HFFc6 (cell line): ENCODE measurements at regions not wholly inside any gene's neighbourhood (a gene's known extent, or its start where the extent isn't known, plus 50 kb on each side); places are given as distances from the start of the nearest gene placed in this dataset.

Experiments used
- DNase-seq: peaks from one replicate; pipeline ENCODE4 v3.0.0-alpha.2; 2018
- H3K27ac Mint-ChIP-seq: 2 replicates; pipeline ENCODE4 v1.8.0; 2020; ENCODE audit warnings: mild to moderate bottlenecking, mixed read lengths
- H3K27me3 Mint-ChIP-seq: 2 replicates; pipeline ENCODE4 v1.8.0; 2021; ENCODE audit warnings: mild to moderate bottlenecking, moderate library complexity, mixed read lengths; ENCODE audit not compliant: insufficient read depth
- H3K36me3 Mint-ChIP-seq: 2 replicates; pipeline ENCODE4 v1.8.0; 2021; ENCODE audit warnings: low read depth, mixed read lengths
- H3K4me1 Mint-ChIP-seq: 2 replicates; pipeline ENCODE4 v1.8.0; 2020; ENCODE audit warnings: low read depth, mixed read lengths
- H3K4me3 Mint-ChIP-seq: 2 replicates; pipeline ENCODE4 v1.8.0; 2020; ENCODE audit warnings: mild to moderate bottlenecking, moderate library complexity, mixed read lengths
- H3K9me3 Mint-ChIP-seq: 2 replicates; pipeline ENCODE4 v1.8.0; 2020; ENCODE audit warnings: mild to moderate bottlenecking, mixed read lengths
- TF ChIP-seq, protein P1 (sequence below): fragments of 200-600 bp; sonication (generic); IDR thresholded peaks from 2 replicates; pipeline ENCODE4 v1.5.0; 2021; ENCODE audit warnings: antibody characterized with exemption, mild to moderate bottlenecking

DNA sequence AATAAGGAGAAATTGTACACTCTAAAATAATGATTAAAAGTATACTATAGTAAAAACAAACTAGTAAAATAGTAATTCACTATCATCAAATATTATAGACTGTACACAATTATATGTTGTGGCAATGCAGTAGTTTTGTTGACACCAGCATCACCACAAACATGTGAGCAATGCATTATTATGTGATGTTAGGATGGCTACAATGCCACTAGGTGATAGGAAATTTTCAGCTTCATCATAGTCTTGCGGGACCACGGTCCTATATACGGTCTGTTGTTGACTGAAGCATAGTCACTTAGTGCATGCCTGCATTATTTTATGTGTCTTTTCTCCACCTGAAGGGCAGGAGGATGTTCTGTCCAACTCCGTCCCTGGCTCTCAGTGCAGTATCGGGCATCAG is 104.8 kb upstream of the NEDD9 start:
- H3K27ac Mint-ChIP-seq = no peak overlapping the region

DNA sequence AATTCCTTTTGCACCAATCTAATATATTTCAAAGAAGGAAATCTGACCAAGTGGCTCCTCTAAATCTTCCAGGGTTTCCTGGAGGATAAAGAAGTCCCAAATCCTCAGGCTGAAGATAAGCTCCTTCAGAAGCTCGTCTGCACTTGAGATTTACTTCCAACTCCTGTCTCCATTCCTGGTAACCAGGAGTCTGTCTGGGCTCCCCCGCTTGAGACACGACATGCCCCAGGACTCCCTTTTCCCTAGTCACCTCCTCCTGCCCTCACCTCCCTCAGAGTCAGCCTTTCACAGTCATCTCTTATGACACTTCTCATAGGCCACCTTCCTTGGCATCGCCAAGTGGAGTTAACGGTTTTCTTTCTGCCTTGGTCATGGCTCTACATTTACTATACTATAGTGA is 103.4 kb upstream of the NEDD9 start:
- no peak overlapping the region for H3K4me3 Mint-ChIP-seq
- H3K4me1 Mint-ChIP-seq = no peaks in the 10 kb centered on the region
- H3K27ac Mint-ChIP-seq = no peak overlapping the region
- H3K27me3 Mint-ChIP-seq = peaks cover 6% of the 10 kb centered on the region
- no peaks in the 10 kb centered on the region for H3K36me3 Mint-ChIP-seq
- no peaks in the 10 kb centered on the region for H3K9me3 Mint-ChIP-seq
- DNase-seq = no peak
- TF ChIP-seq, protein P1, sequence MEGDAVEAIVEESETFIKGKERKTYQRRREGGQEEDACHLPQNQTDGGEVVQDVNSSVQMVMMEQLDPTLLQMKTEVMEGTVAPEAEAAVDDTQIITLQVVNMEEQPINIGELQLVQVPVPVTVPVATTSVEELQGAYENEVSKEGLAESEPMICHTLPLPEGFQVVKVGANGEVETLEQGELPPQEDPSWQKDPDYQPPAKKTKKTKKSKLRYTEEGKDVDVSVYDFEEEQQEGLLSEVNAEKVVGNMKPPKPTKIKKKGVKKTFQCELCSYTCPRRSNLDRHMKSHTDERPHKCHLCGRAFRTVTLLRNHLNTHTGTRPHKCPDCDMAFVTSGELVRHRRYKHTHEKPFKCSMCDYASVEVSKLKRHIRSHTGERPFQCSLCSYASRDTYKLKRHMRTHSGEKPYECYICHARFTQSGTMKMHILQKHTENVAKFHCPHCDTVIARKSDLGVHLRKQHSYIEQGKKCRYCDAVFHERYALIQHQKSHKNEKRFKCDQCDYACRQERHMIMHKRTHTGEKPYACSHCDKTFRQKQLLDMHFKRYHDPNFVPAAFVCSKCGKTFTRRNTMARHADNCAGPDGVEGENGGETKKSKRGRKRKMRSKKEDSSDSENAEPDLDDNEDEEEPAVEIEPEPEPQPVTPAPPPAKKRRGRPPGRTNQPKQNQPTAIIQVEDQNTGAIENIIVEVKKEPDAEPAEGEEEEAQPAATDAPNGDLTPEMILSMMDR = no peak

More for the DNA sequence above, 104.8 kb upstream of the NEDD9 start:
- Mint-ChIP-seq H3K9me3 (no peaks in the 10 kb centered on the region), H3K36me3 (no peaks in the 10 kb centered on the region), H3K4me1 (peaks cover 12% of the 10 kb centered on the region), H3K4me3 (no peak overlapping the region), H3K27me3 (peaks cover 6% of the 10 kb centered on the region)
- no peak for DNase-seq
- TF ChIP-seq, protein P1 = no peak

DNA sequence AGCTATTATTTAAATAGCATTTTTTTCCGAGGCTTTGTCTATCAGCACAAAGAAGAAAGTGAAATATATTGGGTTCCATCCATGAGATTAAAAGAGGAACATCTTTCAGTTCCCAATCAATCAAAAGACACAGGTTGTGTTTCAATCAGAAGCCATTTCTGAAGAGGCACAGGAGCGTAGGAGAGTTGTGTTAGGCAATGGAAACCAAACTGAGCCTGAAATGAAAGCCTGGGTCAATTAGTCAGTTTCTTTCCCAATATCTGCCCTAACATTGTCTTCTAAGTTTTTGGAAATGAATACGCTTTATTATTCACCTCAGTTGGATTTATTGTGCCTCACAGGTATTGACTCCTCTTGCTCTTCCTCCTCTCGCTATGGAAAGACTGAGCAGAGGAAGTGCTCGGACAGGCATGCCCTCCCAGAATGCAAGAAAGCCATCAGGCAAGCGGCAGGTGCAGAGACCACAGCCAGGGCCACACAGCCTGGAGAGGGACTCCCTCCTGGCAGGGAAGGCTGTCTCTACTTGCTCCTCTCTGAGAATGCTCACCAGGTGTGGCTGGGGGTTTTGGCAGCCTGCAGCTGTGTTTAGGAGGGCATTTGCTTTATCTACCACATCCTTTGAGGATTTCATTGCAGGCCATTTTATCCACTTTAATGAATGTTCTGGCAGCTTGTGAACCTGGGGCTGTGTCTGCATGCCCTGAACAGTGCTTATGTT is 100.8 kb upstream of the NEDD9 start:
- Mint-ChIP-seq H3K4me3 (no peak overlapping the region), H3K4me1 (peaks cover 12% of the 10 kb centered on the region), H3K27me3 (peaks cover 3% of the 10 kb centered on the region; the same call in 1 of the 2 replicates), H3K27ac (no peak overlapping the region), H3K36me3 (no peaks in the 10 kb centered on the region), H3K9me3 (no peaks in the 10 kb centered on the region)
- no peak for DNase-seq
- TF ChIP-seq, protein P1 = no peak

DNA sequence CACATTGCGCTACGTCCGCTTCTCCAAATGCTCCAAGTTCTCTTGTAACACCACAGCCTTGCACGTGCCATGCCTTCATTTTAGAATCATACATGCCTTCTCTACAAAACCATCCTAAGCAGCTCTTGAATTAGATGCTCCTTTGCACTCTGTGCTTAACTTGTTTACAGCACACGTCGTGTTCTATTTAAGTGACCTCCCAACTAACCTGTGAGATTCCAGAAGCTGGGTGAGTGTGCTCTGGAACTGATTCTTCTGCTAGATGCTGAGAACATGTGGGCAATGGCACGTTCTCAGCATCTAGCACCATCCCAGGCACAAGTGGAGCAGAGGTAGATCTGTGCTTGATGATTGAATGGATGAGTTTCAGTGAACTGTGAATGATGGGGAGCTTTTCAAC is 100.0 kb upstream of the NEDD9 start:
- Mint-ChIP-seq H3K27ac (no peak overlapping the region), H3K27me3 (peaks cover 3% of the 10 kb centered on the region; the same call in 1 of the 2 replicates), H3K9me3 (no peaks in the 10 kb centered on the region), H3K4me3 (no peak overlapping the region), H3K4me1 (peaks cover 21% of the 10 kb centered on the region), H3K36me3 (no peaks in the 10 kb centered on the region)
- TF ChIP-seq, protein P1 = no peak
- DNase-seq = no peak

DNA sequence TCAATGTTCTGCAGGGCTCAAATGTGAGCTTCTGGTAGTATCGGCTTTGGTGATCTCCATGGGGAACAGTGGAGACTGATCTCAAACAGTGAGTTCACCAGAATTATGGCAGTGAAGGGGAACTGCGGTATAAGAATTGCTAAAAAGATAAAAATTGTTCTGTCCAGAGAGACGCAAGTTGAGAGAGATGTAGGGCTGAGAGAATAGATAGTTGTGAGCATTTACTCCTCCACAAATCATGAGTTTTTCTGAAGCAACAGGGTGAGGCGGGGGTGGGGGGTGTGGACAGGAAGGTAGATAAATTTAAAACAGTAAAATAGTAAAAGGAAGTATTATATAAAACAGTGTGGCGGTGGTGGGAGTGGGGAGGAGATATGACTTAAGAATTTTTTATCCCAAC is 98.6 kb upstream of the NEDD9 start:
- TF ChIP-seq, protein P1 = no peak
- H3K27ac Mint-ChIP-seq = no peak overlapping the region
- H3K4me3 Mint-ChIP-seq = no peak overlapping the region
- no peaks in the 10 kb centered on the region for H3K36me3 Mint-ChIP-seq
- DNase-seq = no peak
- peaks cover 3% of the 10 kb centered on the region; the same call in 1 of the 2 replicates for H3K27me3 Mint-ChIP-seq
- peaks cover 22% of the 10 kb centered on the region for H3K4me1 Mint-ChIP-seq
- no peaks in the 10 kb centered on the region for H3K9me3 Mint-ChIP-seq
